ENCODE measurements at regions not wholly inside any gene's neighbourhood (a gene's known extent, or its start where the extent isn't known, plus 50 kb on each side); places are given as distances from the start of the nearest gene placed in this dataset.

DNA sequence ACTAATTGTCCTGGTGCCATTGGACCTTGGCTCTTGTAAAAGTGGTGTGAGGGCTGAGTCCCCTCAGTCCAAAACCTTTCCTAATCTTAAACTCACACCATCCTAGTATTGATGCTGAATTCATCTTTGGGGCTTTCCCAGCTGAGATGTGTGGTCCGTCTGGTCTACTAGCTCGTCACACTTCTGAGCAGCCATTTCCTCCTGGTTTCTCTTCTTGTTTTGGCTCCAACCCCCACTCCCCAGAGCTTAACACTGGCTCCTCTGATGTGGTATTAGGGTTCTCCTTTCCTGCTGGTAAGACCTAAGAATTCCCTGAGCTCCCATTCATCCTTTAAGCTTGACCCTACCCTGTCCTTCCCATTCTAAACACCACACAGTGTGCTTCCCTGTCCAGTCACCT, 900.6 kb downstream of the VRK1 start:
- no peaks in the 10 kb centered on the region for H3K4me1 ChIP-seq (ENCODE audit: control insufficient read depth in 2 of 3, insufficient read depth in 2 of 3, low read depth in 1 of 3, low read length in 3 of 3)
- DNase-seq (no peak), FAIRE-seq (no peak)
- no peak overlapping the region for H3K9ac ChIP-seq (ENCODE audit: low read length in 3 of 3)
- intact Hi-C loops (cut with DNase I): no loop called here
- no peak overlapping the region for H3K4me3 ChIP-seq (ENCODE audit: low read length in 3 of 3)
- no peaks in the 10 kb centered on the region for H3K9me3 ChIP-seq (ENCODE audit: control insufficient read depth in 2 of 3, insufficient read depth in 1 of 3, low read length in 3 of 3)
- H3K27me3 ChIP-seq (ENCODE audit: control insufficient read depth, insufficient read depth, low read length): no peaks in the 10 kb centered on the region
- no peak overlapping the region for H3K27ac ChIP-seq (ENCODE audit: low read depth in 2 of 2, low read length in 2 of 2)
- TF ChIP-seq, protein P1, sequence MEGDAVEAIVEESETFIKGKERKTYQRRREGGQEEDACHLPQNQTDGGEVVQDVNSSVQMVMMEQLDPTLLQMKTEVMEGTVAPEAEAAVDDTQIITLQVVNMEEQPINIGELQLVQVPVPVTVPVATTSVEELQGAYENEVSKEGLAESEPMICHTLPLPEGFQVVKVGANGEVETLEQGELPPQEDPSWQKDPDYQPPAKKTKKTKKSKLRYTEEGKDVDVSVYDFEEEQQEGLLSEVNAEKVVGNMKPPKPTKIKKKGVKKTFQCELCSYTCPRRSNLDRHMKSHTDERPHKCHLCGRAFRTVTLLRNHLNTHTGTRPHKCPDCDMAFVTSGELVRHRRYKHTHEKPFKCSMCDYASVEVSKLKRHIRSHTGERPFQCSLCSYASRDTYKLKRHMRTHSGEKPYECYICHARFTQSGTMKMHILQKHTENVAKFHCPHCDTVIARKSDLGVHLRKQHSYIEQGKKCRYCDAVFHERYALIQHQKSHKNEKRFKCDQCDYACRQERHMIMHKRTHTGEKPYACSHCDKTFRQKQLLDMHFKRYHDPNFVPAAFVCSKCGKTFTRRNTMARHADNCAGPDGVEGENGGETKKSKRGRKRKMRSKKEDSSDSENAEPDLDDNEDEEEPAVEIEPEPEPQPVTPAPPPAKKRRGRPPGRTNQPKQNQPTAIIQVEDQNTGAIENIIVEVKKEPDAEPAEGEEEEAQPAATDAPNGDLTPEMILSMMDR (IDR thresholded peaks at IDR 0.05; ENCODE audit: borderline replicate concordance, extremely low read depth, insufficient read depth): no peak
- H3K36me3 ChIP-seq (ENCODE audit: control insufficient read depth in 2 of 3, insufficient read depth in 3 of 3, low read length in 3 of 3): no peaks in the 10 kb centered on the region

GRCh38 chr14:97699026-97699425, 901.8 kb downstream of the VRK1 start:
- no peaks in the 10 kb centered on the region for H3K27me3 ChIP-seq (ENCODE audit: control insufficient read depth, insufficient read depth, low read length)
- no peaks in the 10 kb centered on the region for H3K36me3 ChIP-seq (ENCODE audit: control insufficient read depth in 2 of 3, insufficient read depth in 3 of 3, low read length in 3 of 3)
- TF ChIP-seq, protein P1 (IDR thresholded peaks at IDR 0.05; ENCODE audit: borderline replicate concordance, extremely low read depth, insufficient read depth): no peak
- H3K4me3 ChIP-seq (ENCODE audit: low read length in 3 of 3): no peak overlapping the region
- no peak overlapping the region for H3K9ac ChIP-seq (ENCODE audit: low read length in 3 of 3)
- no peaks in the 10 kb centered on the region for H3K4me1 ChIP-seq (ENCODE audit: control insufficient read depth in 2 of 3, insufficient read depth in 2 of 3, low read depth in 1 of 3, low read length in 3 of 3)
- H3K9me3 ChIP-seq (ENCODE audit: control insufficient read depth in 2 of 3, insufficient read depth in 1 of 3, low read length in 3 of 3): no peaks in the 10 kb centered on the region
- H3K27ac ChIP-seq (ENCODE audit: low read depth in 2 of 2, low read length in 2 of 2): no peak overlapping the region
- DNase-seq (no peak), FAIRE-seq (no peak)
- intact Hi-C loops (cut with DNase I): no loop called here

GRCh38 chr14:97703006-97703760, 906.0 kb downstream of the VRK1 start:
- H3K9ac ChIP-seq (ENCODE audit: low read length in 3 of 3): no peak overlapping the region
- DNase-seq: no peak
- intact Hi-C loops (cut with DNase I): no loop called here
- no peaks in the 10 kb centered on the region for H3K27me3 ChIP-seq (ENCODE audit: control insufficient read depth, insufficient read depth, low read length)
- no peak overlapping the region for H3K4me3 ChIP-seq (ENCODE audit: low read length in 3 of 3)
- no peak overlapping the region for H3K27ac ChIP-seq (ENCODE audit: low read depth in 2 of 2, low read length in 2 of 2)
- TF ChIP-seq, protein P1 (IDR thresholded peaks at IDR 0.05; ENCODE audit: borderline replicate concordance, extremely low read depth, insufficient read depth): no peak
- no peaks in the 10 kb centered on the region for H3K36me3 ChIP-seq (ENCODE audit: control insufficient read depth in 2 of 3, insufficient read depth in 3 of 3, low read length in 3 of 3)
- H3K9me3 ChIP-seq (ENCODE audit: control insufficient read depth in 2 of 3, insufficient read depth in 1 of 3, low read length in 3 of 3): no peaks in the 10 kb centered on the region
- no peak for FAIRE-seq
- no peaks in the 10 kb centered on the region for H3K4me1 ChIP-seq (ENCODE audit: control insufficient read depth in 2 of 3, insufficient read depth in 2 of 3, low read depth in 1 of 3, low read length in 3 of 3)

Data from kidney (tissue), 13 donors.